ENCODE measurements at regions not wholly inside any gene's neighbourhood (a gene's known extent, or its start where the extent isn't known, plus 50 kb on each side); places are given as distances from the start of the nearest gene placed in this dataset.

- no peak for DNase-seq (ENCODE audit: low spot score)
These were observed 358.4 kb upstream of the TBX3 start for GRCh38 chr12:115042341-115042740.

- no peak for DNase-seq (ENCODE audit: low spot score)
These were observed 353.9 kb upstream of the TBX3 start for GRCh38 chr12:115037830-115038229.

GRCh38 chr12:115035535-115036107 lies 351.6 kb upstream of the TBX3 start:
- no peak for DNase-seq (ENCODE audit: low spot score)

- DNase-seq (ENCODE audit: low spot score): no peak
These were observed 348.5 kb upstream of the TBX3 start for GRCh38 chr12:115032521-115032920.

GRCh38 chr12:115030017-115030416 lies 346.0 kb upstream of the TBX3 start:
- DNase-seq (ENCODE audit: low spot score): no peak

GRCh38 chr12:115024531-115024930 lies 340.6 kb upstream of the TBX3 start:
- no peak for DNase-seq (ENCODE audit: low spot score)

- no peak for DNase-seq (ENCODE audit: low spot score)
These were observed 339.6 kb upstream of the TBX3 start for GRCh38 chr12:115023279-115024265.

GRCh38 chr12:115020091-115020490 lies 336.1 kb upstream of the TBX3 start:
- DNase-seq (ENCODE audit: low spot score): no peak

GRCh38 chr12:115017346-115017745 lies 333.4 kb upstream of the TBX3 start:
- no peak for DNase-seq (ENCODE audit: low spot score)

GRCh38 chr12:115013236-115013981 lies 329.4 kb upstream of the TBX3 start:
- no peak for DNase-seq (ENCODE audit: low spot score)

- DNase-seq (ENCODE audit: low spot score): no peak
These were observed 328.9 kb upstream of the TBX3 start for GRCh38 chr12:115012861-115013235.

GRCh38 chr12:115011703-115012102 lies 327.7 kb upstream of the TBX3 start:
- DNase-seq (ENCODE audit: low spot score): no peak

GRCh38 chr12:115010324-115010995 lies 326.5 kb upstream of the TBX3 start:
- DNase-seq (ENCODE audit: low spot score): no peak

GRCh38 chr12:115008929-115009328 lies 325.0 kb upstream of the TBX3 start:
- DNase-seq (ENCODE audit: low spot score): no peak

GRCh38 chr12:115004470-115005146 lies 320.6 kb upstream of the TBX3 start:
- no peak for DNase-seq (ENCODE audit: low spot score)

- DNase-seq (ENCODE audit: low spot score): no peak
These were observed 318.5 kb upstream of the TBX3 start for GRCh38 chr12:115002434-115002833.

GRCh38 chr12:115001571-115002180 lies 317.7 kb upstream of the TBX3 start:
- DNase-seq (ENCODE audit: low spot score): no peak

GRCh38 chr12:115000038-115000437 lies 316.1 kb upstream of the TBX3 start:
- DNase-seq (ENCODE audit: low spot score): no peak

GRCh38 chr12:114998750-114999128 lies 314.8 kb upstream of the TBX3 start:
- DNase-seq (ENCODE audit: low spot score): no peak

GRCh38 chr12:114998118-114998749 lies 314.3 kb upstream of the TBX3 start:
- DNase-seq (ENCODE audit: low spot score): no peak

Measured in mesenteric fat pad (tissue), 1 donor.